RKO (cell line): ENCODE measurements at regions not wholly inside any gene's neighbourhood (a gene's known extent, or its start where the extent isn't known, plus 50 kb on each side); places are given as distances from the start of the nearest gene placed in this dataset.
"Not testable (repeated sequence)": the region's sequence is repeated elsewhere in the genome, so short reads cannot be mapped to it uniquely, and the experiment has no call there.

ENCODE experiments used
- DNase-seq: peaks from one replicate; pipeline ENCODE4 v3.0.0-alpha.2; 2016; ENCODE audit warnings: low spot score

DNA sequence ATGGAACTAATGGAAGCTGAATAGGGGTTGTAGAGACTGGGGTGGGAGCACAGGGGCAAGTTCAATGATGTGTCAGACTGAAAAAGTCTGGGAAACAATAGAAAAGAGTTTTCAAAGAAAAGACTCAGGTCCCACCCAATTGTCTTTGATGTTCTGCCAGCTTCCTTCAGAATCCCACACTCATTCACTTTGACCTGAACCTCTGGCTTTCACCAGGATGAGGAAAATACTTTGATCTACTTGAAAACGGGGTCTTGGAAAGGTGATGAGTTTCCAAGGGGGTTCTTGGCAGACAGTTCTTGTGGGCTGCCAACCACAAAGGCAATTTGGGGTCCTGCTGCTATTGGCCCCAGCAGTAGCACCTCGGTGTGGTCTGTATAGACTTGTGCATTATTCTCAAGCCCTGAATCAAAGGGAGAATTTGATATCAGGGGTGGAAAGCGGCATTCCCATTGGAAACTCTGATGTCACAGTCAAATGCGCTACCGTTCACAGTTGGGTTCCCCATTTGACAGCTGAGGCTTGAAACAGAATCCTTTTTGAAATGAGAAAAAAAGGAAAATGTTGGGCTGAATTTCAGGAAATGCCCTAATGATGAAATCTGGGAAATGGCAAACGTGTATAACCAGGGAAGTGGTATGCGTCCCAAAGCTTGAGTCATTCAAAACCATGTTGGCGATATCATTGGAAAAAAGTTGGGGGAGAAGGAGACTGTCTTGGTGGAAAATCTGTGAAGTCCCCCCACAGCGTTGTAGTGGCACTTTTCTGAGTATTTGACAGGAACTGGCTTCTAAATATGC lies 229.2 kb upstream of the LRTM1 start:
- no peak for DNase-seq

DNA sequence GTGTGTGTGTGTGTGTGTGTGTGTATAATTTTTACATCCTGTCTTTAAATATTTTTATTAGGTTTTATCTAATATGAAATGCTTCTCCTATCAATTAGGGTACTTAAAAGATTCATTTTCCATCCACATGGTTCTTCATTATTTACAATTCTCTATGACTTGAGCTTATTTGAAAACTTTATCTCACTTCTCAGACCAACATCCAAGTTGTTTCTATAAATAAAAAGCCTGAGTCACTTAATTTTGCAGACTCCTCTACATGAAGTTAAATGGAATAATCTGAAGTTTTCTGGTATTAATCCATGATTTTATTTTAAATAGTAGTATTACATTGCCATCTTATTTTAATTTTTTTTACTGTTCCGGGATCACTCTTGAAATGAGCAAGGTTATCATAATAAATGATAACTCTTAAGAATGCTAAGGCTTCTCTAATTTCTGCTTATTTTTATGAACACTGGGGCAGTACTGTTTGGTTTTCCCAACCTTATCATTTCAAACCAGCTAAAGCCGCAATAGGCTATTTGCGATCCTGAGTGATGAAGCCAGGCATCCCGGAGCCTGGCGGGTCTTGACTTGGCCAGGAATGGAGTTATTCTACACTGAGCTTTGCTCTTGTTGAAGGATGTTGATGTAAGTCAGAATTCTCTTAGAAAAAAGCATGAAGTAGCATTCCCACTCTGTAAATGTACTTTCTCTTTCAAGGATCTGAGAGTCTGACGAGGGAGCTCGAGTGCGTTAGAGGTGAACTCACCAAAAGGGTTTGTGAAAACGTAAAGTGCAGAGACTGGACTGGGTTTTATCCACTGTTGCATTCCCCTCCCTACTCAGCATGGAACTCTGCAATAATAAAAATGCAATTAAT lies 220.2 kb upstream of the LRTM1 start:
- DNase-seq, result no peak

DNA sequence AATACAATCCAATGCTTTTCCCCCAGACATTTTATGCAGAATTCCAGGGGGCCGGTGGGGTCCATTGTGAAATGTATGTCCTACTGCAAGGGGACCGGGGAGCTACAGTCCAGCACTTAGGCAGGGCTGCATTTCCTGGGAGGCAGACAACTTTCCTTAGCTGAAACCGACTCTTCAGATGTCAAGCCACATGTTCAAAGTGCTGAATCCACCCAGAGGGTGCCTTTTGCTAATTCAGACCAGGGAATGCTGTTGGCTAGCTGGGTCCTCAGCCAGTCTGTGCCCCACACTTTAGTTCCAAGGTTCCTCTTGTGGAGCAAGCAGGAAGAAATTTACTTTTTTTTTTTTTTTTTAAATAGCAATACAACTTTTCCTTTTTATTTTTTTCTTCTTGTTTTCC lies 219.5 kb upstream of the LRTM1 start:
- no peak for DNase-seq

DNA sequence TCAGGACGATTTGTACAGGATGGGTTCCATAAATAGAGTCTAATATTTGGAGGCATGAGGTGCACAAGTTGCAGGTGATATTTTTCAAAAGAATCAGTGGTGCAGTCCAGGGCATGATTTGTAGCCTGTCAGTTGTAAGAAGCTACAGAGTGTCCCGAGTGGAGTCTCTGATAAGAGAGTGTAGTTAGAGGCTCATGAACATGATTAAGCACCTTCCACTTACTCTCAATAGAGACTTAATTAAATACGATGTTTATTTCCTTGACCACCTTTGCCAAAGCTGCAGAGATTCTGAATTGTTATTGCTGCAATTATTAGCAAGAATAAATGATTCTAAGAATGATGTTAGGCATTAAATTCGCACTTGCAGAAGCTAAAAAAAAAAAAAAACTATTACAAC lies 218.4 kb upstream of the LRTM1 start:
- no peak for DNase-seq

DNA sequence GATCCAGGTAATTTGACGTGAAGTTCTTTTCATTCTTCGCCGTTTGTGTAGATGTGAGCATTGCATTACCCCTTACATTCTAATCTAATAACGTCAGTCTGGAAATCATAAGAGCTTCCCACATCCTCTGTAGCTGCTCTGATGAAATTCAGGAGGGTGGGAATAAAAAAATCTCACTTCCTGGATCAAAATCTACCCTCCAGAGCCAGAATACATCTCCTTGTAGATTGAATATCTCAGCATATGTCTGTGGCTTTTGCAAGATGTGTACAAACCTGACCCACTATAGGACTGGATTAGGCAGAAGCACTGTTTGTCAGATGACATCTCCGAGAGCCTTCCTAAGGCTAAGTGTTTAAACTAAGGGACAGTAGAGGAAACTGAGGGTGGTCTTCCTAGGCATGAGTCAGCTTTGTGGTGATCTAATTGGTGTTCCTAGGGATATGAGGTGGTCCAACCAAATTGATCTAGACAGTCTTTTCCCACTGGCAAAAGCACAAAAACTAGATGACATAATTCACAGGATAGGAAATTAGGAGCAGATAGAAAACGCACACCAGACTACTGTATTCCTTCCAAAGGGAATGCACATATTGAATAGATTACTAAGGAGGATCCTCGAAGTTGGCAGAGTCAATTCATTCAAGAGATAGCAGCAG lies 216.3 kb upstream of the LRTM1 start:
- no peak for DNase-seq

DNA sequence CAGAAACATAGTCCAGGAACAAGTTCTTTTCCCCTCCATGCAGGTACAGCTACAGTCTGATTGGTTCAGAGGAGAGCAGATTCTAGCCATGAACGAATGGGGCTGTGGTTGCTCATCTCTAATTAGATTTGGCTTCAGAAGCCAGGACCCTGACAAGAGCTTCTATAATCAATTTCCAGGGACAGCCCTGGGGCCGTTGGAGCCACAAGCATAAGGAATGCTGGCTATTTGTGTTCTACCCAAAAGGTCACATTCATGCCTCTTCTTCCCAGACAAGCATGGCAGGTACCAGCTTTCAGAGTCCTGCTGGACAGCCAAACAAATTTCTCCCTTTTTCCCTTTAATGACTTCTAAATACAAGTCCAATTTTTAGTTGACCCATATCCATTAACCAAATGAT lies 215.5 kb upstream of the LRTM1 start:
- no peak for DNase-seq

DNA sequence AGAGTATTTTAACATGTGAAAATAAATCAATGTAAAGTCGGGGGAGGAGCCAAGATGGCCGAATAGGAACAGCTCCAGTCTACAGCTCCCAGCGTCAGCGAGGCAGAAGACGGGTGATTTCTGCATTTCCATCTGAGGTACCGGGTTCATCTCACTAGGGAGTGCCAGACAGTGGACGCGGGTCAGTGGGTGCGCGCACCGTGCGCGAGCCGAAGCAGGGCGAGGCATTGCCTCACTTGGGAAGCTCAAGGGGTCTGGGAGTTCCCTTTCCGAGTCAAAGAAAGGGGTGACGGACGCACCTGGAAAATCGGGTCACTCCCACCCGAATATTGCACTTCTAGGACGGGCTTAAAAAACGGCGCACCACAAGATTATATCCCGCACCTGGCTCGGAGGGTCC lies 208.4 kb upstream of the LRTM1 start:
- DNase-seq, result not testable (repeated sequence)

DNA sequence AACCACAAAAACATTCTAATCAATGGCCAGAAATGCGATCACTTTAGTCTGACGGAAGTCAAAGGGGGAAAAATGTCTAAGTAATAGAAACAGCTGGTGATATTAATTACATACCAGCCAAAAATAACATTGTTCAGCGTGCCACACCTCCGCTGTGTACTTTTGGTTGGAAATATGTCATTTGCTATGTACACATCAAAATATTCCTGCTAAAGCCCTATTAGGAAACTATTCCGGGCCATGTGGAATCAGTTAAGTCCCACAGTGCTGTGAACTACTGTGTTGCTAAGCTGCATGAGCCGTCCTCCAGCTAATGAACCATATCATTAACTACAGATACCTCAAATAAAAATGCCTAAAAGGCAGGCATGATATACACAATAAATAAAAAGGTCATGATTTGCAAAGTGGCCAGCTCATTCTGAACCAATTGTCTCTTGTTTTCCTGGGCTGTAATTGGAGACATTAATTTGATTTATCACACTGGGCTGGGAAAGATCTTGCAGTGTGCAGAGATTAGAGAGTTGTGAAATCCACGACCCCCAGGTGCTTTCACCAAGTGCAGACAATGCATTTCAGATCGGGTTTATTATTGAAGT lies 200.5 kb upstream of the LRTM1 start:
- no peak for DNase-seq

DNA sequence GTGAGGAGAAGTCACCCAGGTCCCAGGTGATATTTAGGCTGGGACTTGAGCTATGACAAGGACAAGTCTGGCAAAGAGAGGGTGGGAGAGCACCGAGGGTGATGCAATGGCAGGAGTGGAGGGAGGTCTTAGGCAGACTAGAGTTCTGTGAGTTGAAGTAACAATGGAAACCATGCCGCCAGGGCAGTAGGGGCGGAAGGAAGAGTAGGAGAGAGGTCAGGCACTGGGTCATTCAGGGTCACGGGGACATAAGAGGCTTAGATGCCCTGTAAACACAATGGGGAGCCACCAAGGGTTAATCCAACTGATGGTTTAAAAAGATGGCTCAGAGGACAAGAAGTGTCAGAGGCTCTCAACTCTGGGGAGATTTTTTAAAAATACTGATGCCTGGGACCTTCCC lies 199.7 kb upstream of the LRTM1 start:
- DNase-seq, result no peak

DNA sequence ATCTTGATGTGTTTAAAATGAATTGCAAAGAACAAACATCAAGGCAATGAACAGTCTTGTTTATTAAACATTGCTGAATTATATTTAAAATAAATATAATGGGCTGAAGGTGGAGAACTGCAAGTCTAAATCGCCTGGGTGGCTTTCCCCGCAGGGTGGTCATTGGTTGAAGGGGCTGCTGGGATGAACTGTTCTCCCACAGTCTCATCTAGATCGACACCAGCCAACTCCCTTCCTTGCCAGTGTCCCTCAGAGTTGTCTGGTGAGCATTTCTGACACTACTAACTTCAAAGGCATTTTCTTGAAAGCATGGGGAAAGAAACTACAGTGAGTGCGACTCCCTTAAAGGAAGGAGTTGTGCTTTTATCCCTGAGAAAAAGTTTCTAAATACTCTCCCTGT lies 196.5 kb upstream of the LRTM1 start:
- no peak for DNase-seq
